HepG2 (cell line): ENCODE measurements at regions not wholly inside any gene's neighbourhood (a gene's known extent, or its start where the extent isn't known, plus 50 kb on each side); places are given as distances from the start of the nearest gene placed in this dataset.

Source experiments
- ATAC-seq: fragments of 200-7000 bp; cut with Tn5 transposase; 3 replicates; pipeline ENCODE4 v1.9.1; 2020; ENCODE audit warnings: mild to moderate bottlenecking, moderate library complexity
- BruUV-seq: library from RNA; stranded (reverse); fragments of 400-500 nt; replicated peaks from 2 replicates; lab custom pipeline; 2021; lab: Mats Ljungman, UMichigan
- CTCF ChIA-PET: fragments of 300-600 bp; formaldehyde crosslinking; extraction: SDS; loops from one replicate; lab custom pipeline; 2021; ENCODE audit warnings: low total read pairs, inconsistent platforms, low intra/inter-chr PET ratio; lab: Yijun Ruan, JAX
- POLR2A ChIA-PET: fragments of 350-600 bp; sonication (Branson Sonifier 250); formaldehyde crosslinking; loops from one replicate; lab custom pipeline; 2020; ENCODE audit warnings: antibody characterized with exemption, inconsistent platforms; lab: Yijun Ruan, JAX
- DNase-seq: peaks from one replicate; pipeline ENCODE4 v3.0.0-alpha.2; 2015; ENCODE audit warnings: low spot score
- FAIRE-seq: peaks from 3 replicates; lab custom pipeline; 2011; peaks lifted over from hg19 to GRCh38; lab: Jason Lieb, UNC
- H2AFZ ChIP-seq: one replicate; pipeline ENCODE4 v1.6.1; 2011; ENCODE audit warnings: low read length, inconsistent platforms
- H3K27ac ChIP-seq: fragments of 300-600 bp; 3 replicates; pipeline ENCODE4 v1.8.0; 2011; ENCODE audit warnings: mixed run types, mild to moderate bottlenecking, mixed read lengths, low read length, inconsistent platforms; ENCODE audit not compliant: insufficient read depth; ENCODE audit errors: extremely low read length
- H3K27me3 ChIP-seq, 2 experiments: fragments of 200-600 bp in 1 of 2; 2 replicates in 1 of 2; 3 replicates in 1 of 2; pipeline versions ENCODE4 v1.6.0 to v1.8.0; 2011; ENCODE audit warnings: low read length in 2 of 2, mild to moderate bottlenecking in 2 of 2, moderate library complexity in 2 of 2, inconsistent platforms in 1 of 2; ENCODE audit not compliant: insufficient read depth in 2 of 2, control insufficient read depth in 1 of 2
- H3K36me3 ChIP-seq, 2 experiments: fragments of 200-600 bp in 1 of 2; replicated peaks in 1 of 2; 2 replicates in 1 of 2; 3 replicates in 1 of 2; pipeline versions ENCODE4 v1.5.1 to v1.8.0; 2011; ENCODE audit warnings: low read length in 2 of 2, inconsistent platforms in 1 of 2; ENCODE audit not compliant: insufficient read depth in 2 of 2, control insufficient read depth in 1 of 2
- H3K4me1 ChIP-seq: 2 replicates; pipeline ENCODE4 v1.5.1; 2012; ENCODE audit warnings: low read length, inconsistent platforms; ENCODE audit not compliant: insufficient read depth
- H3K4me2 ChIP-seq: 2 replicates; pipeline ENCODE4 v1.6.0; 2011; ENCODE audit warnings: low read depth, low read length, inconsistent platforms
- H3K4me3 ChIP-seq, 3 experiments: fragments of 200-600 bp in 1 of 3; sonication (generic), shearing (Covaris generic) in 1 of 3; replicated peaks in 1 of 3; 2 replicates each; pipeline ENCODE4 v1.5.1; 2011 to 2016; ENCODE audit warnings: low read length in 3 of 3, inconsistent platforms in 2 of 3, low read depth in 2 of 3, mild to moderate bottlenecking in 2 of 3, control low read depth in 1 of 3, mixed read lengths in 1 of 3; ENCODE audit not compliant: insufficient read depth in 1 of 3
- H3K79me2 ChIP-seq: one replicate; pipeline ENCODE4 v1.6.1; 2011; ENCODE audit warnings: low read length, inconsistent platforms; ENCODE audit not compliant: insufficient read depth
- H3K9ac ChIP-seq: 2 replicates; pipeline ENCODE4 v1.6.0; 2011; ENCODE audit warnings: mild to moderate bottlenecking, low read depth, low read length, inconsistent platforms; ENCODE audit not compliant: insufficient read depth
- H3K9me3 ChIP-seq: 2 replicates; pipeline ENCODE4 v1.5.1; 2012; ENCODE audit warnings: mild to moderate bottlenecking, low read length
- H4K20me1 ChIP-seq: 2 replicates; pipeline ENCODE4 v1.6.0; 2011; ENCODE audit warnings: inconsistent platforms, mild to moderate bottlenecking, low read length, moderate library complexity; ENCODE audit not compliant: insufficient read depth
- HOXA5 ChIP-seq: sonication (generic); formaldehyde crosslinking; IDR thresholded peaks from 2 replicates; pipeline ENCODE4 v1.4.0; 2020; ENCODE audit warnings: missing genetic modification reagents
- MLXIP ChIP-seq: sonication (generic); formaldehyde crosslinking; IDR thresholded peaks from 2 replicates; pipeline ENCODE4 v1.9.0; 2021; ENCODE audit warnings: missing genetic modification reagents, borderline replicate concordance
- NFE2L2 ChIP-seq: fragments of 150-350 bp; IDR thresholded peaks from 2 replicates; pipeline ENCODE4 v1.6.1; 2014; ENCODE audit warnings: low read length
- RAD21 ChIP-seq: fragments of 450-650 bp; formaldehyde crosslinking; IDR thresholded peaks from 2 replicates; pipeline ENCODE4 v1.5.0; 2020; ENCODE audit warnings: mild to moderate bottlenecking
- TIGD3 ChIP-seq: sonication (generic); formaldehyde crosslinking; IDR thresholded peaks from 2 replicates; pipeline ENCODE4 v1.5.1; 2020; ENCODE audit warnings: mild to moderate bottlenecking, missing genetic modification reagents, borderline replicate concordance
- ZNF251 ChIP-seq: sonication (generic); formaldehyde crosslinking; IDR thresholded peaks from 2 replicates; pipeline ENCODE4 v1.9.0; 2021; ENCODE audit warnings: mild to moderate bottlenecking, missing genetic modification reagents
- ZNF572 ChIP-seq: sonication (generic); formaldehyde crosslinking; IDR thresholded peaks from 2 replicates; pipeline ENCODE4 v1.5.1; 2020; ENCODE audit warnings: mild to moderate bottlenecking, missing genetic modification reagents
- ZNF670 ChIP-seq: sonication (generic); formaldehyde crosslinking; IDR thresholded peaks from 2 replicates; pipeline ENCODE4 v1.8.0; 2022; ENCODE audit warnings: mild to moderate bottlenecking, missing genetic modification reagents, borderline replicate concordance
- WGBS: methylation state at CpG from one replicate; pipeline ENCODE4 v1.1.6; 2017; ENCODE audit warnings: low lambda C conversion rate; 5-methylcytosine and 5-hydroxymethylcytosine counted together
- in situ Hi-C: cut with HindIII; loops from 2 replicates; pipeline ENCODE4 v1.10.0; 2017; ENCODE audit warnings: low pct_unique_long_range_greater_than_20kb; ENCODE audit not compliant: extremely low pct_ligation_motif_present
- intact Hi-C: fragments of 100-400 bp; cut with micrococcal nuclease; formaldehyde crosslinking; loops from one replicate; pipeline ENCODE4 v1.10.0; 2022; ENCODE audit not compliant: unreplicated experiment
- TF ChIP-seq, protein P1 (sequence below): sonication (generic); formaldehyde crosslinking; IDR thresholded peaks from 2 replicates; pipeline ENCODE4 v1.4.0; 2020; ENCODE audit warnings: mild to moderate bottlenecking, missing genetic modification reagents, borderline replicate concordance
- TF ChIP-seq, protein P2 (sequence below): fragments of 450-650 bp; IDR thresholded peaks from 2 replicates; pipeline ENCODE4 v1.6.1; 2017

DNA sequence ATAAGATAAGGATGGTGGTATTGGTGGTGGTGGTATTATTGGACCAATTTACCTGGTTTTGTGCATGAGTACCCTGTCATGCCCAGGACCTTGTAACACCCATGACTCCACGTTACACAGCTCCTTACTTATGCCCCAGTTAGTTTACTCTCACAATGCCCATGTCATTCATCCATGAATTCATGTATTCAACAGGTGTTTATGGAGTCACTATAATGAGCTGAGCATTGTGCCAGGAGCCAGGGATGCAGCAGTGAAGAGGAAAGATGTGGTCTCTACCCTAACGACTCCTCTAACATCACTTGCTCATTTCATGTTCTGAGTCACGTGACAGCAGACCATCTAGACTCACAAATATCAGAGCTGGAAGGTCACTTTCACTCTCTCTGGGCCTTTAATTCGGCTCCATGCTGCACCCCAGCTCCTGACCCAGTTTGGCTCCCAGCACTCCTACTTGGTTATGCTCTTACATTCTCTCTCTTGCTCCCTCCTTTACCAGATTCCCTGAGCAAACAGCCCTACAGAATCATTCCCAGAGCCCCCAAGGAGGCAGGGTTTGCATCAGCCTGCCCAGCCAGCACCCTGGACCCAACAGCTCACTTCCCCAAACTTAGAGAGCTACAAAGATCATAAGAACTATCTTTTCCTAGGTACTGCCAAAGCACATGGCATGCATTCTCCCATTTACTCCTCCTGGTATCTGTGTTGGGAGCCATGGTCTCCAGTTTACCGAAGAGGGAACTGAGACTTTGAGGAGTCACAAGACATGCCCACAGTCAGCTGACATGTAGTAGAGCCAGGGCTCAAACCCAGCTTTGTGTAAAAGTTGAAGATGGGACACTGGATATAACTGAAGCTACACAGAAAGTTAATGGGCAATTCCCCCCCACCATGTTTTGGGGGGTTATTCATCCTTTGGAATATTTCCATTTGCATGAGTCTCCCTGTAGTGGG lies 449.9 kb downstream of the LRATD1 start (continued):
- TF ChIP-seq ZNF251 (CRISPR knock-in tag), result no peak
- TF ChIP-seq ZNF670 (CRISPR knock-in tag), result no peak

- Histone ChIP-seq H3K9ac (no peak overlapping the region), H3K36me3 (no peaks in the 10 kb centered on the region), H2AFZ (no peak overlapping the region), H4K20me1 (no peaks in the 10 kb centered on the region), H3K79me2 (no peaks in the 10 kb centered on the region), H3K4me2 (no peak overlapping the region), H3K4me1 (no peaks in the 10 kb centered on the region), H3K4me3 (no peak overlapping the region), H3K27ac (no peak overlapping the region), H3K27me3 (peaks cover 0 to 6% of the 10 kb centered on the region in 2 experiments; a peak in 1 of 5 replicates), H3K9me3 (no peaks in the 10 kb centered on the region)
- BruUV-seq, result no TSS peak
- intact Hi-C loops (no loop called here), in situ Hi-C loops (no loop called here)
- WGBS, result 45% methylated on average over 9 of the region's 33 CpGs
- ATAC-seq (peak; percentile 29), DNase-seq (no peak), FAIRE-seq (no peak)
- CTCF ChIA-PET, result no interaction called here
- POLR2A ChIA-PET, result no interaction called here
- TF ChIP-seq, protein P1, sequence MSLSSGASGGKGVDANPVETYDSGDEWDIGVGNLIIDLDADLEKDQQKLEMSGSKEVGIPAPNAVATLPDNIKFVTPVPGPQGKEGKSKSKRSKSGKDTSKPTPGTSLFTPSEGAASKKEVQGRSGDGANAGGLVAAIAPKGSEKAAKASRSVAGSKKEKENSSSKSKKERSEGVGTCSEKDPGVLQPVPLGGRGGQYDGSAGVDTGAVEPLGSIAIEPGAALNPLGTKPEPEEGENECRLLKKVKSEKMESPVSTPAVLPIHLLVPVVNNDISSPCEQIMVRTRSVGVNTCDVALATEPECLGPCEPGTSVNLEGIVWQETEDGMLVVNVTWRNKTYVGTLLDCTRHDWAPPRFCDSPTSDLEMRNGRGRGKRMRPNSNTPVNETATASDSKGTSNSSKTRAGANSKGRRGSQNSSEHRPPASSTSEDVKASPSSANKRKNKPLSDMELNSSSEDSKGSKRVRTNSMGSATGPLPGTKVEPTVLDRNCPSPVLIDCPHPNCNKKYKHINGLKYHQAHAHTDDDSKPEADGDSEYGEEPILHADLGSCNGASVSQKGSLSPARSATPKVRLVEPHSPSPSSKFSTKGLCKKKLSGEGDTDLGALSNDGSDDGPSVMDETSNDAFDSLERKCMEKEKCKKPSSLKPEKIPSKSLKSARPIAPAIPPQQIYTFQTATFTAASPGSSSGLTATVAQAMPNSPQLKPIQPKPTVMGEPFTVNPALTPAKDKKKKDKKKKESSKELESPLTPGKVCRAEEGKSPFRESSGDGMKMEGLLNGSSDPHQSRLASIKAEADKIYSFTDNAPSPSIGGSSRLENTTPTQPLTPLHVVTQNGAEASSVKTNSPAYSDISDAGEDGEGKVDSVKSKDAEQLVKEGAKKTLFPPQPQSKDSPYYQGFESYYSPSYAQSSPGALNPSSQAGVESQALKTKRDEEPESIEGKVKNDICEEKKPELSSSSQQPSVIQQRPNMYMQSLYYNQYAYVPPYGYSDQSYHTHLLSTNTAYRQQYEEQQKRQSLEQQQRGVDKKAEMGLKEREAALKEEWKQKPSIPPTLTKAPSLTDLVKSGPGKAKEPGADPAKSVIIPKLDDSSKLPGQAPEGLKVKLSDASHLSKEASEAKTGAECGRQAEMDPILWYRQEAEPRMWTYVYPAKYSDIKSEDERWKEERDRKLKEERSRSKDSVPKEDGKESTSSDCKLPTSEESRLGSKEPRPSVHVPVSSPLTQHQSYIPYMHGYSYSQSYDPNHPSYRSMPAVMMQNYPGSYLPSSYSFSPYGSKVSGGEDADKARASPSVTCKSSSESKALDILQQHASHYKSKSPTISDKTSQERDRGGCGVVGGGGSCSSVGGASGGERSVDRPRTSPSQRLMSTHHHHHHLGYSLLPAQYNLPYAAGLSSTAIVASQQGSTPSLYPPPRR (CRISPR knock-in tag), result no peak
- no peak for TF ChIP-seq HOXA5 (CRISPR knock-in tag)
- no peak for TF ChIP-seq MLXIP (CRISPR knock-in tag)
- TF ChIP-seq, protein P2, sequence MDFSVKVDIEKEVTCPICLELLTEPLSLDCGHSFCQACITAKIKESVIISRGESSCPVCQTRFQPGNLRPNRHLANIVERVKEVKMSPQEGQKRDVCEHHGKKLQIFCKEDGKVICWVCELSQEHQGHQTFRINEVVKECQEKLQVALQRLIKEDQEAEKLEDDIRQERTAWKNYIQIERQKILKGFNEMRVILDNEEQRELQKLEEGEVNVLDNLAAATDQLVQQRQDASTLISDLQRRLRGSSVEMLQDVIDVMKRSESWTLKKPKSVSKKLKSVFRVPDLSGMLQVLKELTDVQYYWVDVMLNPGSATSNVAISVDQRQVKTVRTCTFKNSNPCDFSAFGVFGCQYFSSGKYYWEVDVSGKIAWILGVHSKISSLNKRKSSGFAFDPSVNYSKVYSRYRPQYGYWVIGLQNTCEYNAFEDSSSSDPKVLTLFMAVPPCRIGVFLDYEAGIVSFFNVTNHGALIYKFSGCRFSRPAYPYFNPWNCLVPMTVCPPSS, result no peak
- no peak for TF ChIP-seq TIGD3
- no peak for TF ChIP-seq ZNF572 (CRISPR knock-in tag)
- TF ChIP-seq RAD21 (CRISPR knock-in tag), result no peak
- no peak for TF ChIP-seq NFE2L2
Measured at GRCh38 chr2:15084826-15085489, 452.4 kb downstream of the LRATD1 start.
